ENCODE measurements at regions not wholly inside any gene's neighbourhood (a gene's known extent, or its start where the extent isn't known, plus 50 kb on each side); places are given as distances from the start of the nearest gene placed in this dataset.
A peak's percentile ranks its signal among the peaks of the same experiment; 100 is the strongest.

DNA sequence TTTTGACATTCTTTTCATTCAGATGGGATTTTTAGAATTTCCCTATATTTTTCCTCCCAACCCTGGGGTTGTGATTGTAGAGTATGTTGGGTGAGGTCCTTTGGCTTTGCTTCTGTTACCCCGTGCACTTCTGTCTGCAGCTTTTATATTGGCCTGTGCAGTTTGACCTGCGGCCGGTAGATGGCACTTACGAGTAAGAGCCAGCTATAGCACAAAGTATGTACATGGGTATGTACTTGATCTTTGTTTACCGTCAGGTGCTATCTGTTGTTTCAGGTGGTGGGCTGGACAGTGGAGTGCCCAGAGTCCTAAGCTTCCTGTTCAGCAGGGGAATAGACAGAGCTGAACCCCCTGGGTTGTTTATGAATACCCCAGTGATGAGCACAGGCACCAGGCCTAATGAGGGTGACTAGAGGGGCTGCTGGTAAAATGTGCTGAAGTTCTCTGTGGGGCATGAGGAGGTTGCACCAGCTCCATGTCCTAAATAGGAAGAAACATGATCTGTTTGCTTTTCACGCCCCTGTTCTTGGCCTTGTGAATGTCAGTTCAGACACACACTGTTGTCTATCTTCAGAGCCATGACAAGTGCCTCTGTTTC is 58.9 kb upstream of the THUMPD2 start:
- ATAC-seq, result peak; percentile 93
- Histone ChIP-seq H3K27ac (ENCODE audit: low read depth) (no peak overlapping the region), H3K9me2 (ENCODE audit: insufficient read depth) (no peaks in the 10 kb centered on the region), H3K79me2 (replicated peaks; ENCODE audit: insufficient read depth) (no peaks in the 10 kb centered on the region), H2AFZ (0 out of 2 replicates have a peak overlapping the region, but pooled peaks have one; percentile 2), H3K4me2 (no peak overlapping the region), H3K4me1 (ENCODE audit: insufficient read depth) (no peaks in the 10 kb centered on the region), H3F3A (replicated peaks; ENCODE audit: low read depth) (no peaks in the 10 kb centered on the region), H3K4me3 (no peak overlapping the region), H3K36me3 (ENCODE audit: insufficient read depth) (no peaks in the 10 kb centered on the region), H4K20me1 (replicated peaks; ENCODE audit: insufficient read depth) (no peaks in the 10 kb centered on the region), H3K27me3 (ENCODE audit: insufficient read depth) (no peaks in the 10 kb centered on the region)
- peaks cover 14% of the 10 kb centered on the region for H3K9me3 Mint-ChIP-seq
- H3K36me3 Mint-ChIP-seq (ENCODE audit: low read depth), result peaks cover 10% of the 10 kb centered on the region
- peaks cover 6% of the 10 kb centered on the region; the same call in 2 of the 3 replicates for H3K4me1 Mint-ChIP-seq
- TF ChIP-seq JUNB (IDR thresholded peaks at IDR 0.05; ENCODE audit: unreplicated experiment), result no peak
- TF ChIP-seq, protein P1, sequence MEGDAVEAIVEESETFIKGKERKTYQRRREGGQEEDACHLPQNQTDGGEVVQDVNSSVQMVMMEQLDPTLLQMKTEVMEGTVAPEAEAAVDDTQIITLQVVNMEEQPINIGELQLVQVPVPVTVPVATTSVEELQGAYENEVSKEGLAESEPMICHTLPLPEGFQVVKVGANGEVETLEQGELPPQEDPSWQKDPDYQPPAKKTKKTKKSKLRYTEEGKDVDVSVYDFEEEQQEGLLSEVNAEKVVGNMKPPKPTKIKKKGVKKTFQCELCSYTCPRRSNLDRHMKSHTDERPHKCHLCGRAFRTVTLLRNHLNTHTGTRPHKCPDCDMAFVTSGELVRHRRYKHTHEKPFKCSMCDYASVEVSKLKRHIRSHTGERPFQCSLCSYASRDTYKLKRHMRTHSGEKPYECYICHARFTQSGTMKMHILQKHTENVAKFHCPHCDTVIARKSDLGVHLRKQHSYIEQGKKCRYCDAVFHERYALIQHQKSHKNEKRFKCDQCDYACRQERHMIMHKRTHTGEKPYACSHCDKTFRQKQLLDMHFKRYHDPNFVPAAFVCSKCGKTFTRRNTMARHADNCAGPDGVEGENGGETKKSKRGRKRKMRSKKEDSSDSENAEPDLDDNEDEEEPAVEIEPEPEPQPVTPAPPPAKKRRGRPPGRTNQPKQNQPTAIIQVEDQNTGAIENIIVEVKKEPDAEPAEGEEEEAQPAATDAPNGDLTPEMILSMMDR (conservative IDR thresholded peaks at IDR 0.05; ENCODE audit: low read depth in 2 of 2), result peak; percentile 85 to 88
- H3K27ac Mint-ChIP-seq, result no peak overlapping the region; the same call in 1 of the 2 replicates
- H3K4me3 Mint-ChIP-seq, result no peak overlapping the region
- peak; percentile 58 for DNase-seq (ENCODE audit: low spot score)
- H3K27me3 Mint-ChIP-seq (ENCODE audit: insufficient read depth, low read depth, poor library complexity), result peaks cover 3% of the 10 kb centered on the region

DNA sequence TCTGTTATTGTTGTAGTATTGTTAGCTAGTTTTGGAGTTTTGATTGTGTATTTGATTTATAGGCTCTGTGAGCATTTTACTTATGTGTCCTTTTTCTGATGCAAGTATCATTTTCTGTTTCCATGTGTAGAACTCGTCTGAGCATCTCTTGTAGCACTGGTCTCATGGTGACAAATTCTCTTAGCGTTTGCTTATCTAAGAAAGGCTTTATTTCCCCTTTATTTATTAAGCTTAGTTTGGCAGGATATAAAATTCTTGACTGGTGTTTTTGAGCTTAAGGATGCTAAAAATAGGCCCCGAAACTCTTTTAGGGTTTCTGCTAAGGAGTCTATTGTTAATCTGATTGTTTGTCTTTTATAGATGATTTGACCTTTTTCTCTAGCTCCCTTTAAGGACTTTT is 57.6 kb upstream of the THUMPD2 start:
- Histone ChIP-seq H3K4me1 (ENCODE audit: insufficient read depth) (no peaks in the 10 kb centered on the region), H3K4me2 (no peak overlapping the region), H3K27me3 (ENCODE audit: insufficient read depth) (no peaks in the 10 kb centered on the region), H3K36me3 (ENCODE audit: insufficient read depth) (no peaks in the 10 kb centered on the region), H3F3A (replicated peaks; ENCODE audit: low read depth) (no peaks in the 10 kb centered on the region), H3K4me3 (no peak overlapping the region), H2AFZ (no peak overlapping the region), H4K20me1 (replicated peaks; ENCODE audit: insufficient read depth) (no peaks in the 10 kb centered on the region), H3K9me2 (ENCODE audit: insufficient read depth) (no peaks in the 10 kb centered on the region), H3K79me2 (replicated peaks; ENCODE audit: insufficient read depth) (no peaks in the 10 kb centered on the region), H3K27ac (ENCODE audit: low read depth) (no peak overlapping the region)
- Mint-ChIP-seq H3K4me3 (no peak overlapping the region), H3K36me3 (ENCODE audit: low read depth) (peaks cover 10% of the 10 kb centered on the region), H3K27ac (no peak overlapping the region), H3K27me3 (ENCODE audit: insufficient read depth, low read depth, poor library complexity) (peaks cover 3% of the 10 kb centered on the region), H3K4me1 (peaks cover 6% of the 10 kb centered on the region; the same call in 2 of the 3 replicates), H3K9me3 (peaks cover 14% of the 10 kb centered on the region)
- DNase-seq (ENCODE audit: low spot score) (no peak), ATAC-seq (no peak)
- TF ChIP-seq EZH2phosphoT487 (IDR thresholded peaks at IDR 0.05; ENCODE audit: unreplicated experiment) (no peak), POLR2AphosphoS5 (IDR thresholded peaks at IDR 0.05; ENCODE audit: low read depth) (no peak), ZNF331 (CRISPR knock-in tag; IDR thresholded peaks at IDR 0.05; ENCODE audit: low read depth) (no peak), EZH2 (IDR thresholded peaks at IDR 0.05; ENCODE audit: low read depth, unreplicated experiment) (no peak), STAT1 (IDR thresholded peaks at IDR 0.05; ENCODE audit: unreplicated experiment) (no peak), ZNF114 (CRISPR knock-in tag; IDR thresholded peaks at IDR 0.05) (no peak), NANOG (IDR thresholded peaks at IDR 0.05; ENCODE audit: borderline replicate concordance) (no peak), CREB1 (CRISPR knock-in tag; IDR thresholded peaks at IDR 0.05; ENCODE audit: low read depth) (no peak)
- TF ChIP-seq, protein P2, sequence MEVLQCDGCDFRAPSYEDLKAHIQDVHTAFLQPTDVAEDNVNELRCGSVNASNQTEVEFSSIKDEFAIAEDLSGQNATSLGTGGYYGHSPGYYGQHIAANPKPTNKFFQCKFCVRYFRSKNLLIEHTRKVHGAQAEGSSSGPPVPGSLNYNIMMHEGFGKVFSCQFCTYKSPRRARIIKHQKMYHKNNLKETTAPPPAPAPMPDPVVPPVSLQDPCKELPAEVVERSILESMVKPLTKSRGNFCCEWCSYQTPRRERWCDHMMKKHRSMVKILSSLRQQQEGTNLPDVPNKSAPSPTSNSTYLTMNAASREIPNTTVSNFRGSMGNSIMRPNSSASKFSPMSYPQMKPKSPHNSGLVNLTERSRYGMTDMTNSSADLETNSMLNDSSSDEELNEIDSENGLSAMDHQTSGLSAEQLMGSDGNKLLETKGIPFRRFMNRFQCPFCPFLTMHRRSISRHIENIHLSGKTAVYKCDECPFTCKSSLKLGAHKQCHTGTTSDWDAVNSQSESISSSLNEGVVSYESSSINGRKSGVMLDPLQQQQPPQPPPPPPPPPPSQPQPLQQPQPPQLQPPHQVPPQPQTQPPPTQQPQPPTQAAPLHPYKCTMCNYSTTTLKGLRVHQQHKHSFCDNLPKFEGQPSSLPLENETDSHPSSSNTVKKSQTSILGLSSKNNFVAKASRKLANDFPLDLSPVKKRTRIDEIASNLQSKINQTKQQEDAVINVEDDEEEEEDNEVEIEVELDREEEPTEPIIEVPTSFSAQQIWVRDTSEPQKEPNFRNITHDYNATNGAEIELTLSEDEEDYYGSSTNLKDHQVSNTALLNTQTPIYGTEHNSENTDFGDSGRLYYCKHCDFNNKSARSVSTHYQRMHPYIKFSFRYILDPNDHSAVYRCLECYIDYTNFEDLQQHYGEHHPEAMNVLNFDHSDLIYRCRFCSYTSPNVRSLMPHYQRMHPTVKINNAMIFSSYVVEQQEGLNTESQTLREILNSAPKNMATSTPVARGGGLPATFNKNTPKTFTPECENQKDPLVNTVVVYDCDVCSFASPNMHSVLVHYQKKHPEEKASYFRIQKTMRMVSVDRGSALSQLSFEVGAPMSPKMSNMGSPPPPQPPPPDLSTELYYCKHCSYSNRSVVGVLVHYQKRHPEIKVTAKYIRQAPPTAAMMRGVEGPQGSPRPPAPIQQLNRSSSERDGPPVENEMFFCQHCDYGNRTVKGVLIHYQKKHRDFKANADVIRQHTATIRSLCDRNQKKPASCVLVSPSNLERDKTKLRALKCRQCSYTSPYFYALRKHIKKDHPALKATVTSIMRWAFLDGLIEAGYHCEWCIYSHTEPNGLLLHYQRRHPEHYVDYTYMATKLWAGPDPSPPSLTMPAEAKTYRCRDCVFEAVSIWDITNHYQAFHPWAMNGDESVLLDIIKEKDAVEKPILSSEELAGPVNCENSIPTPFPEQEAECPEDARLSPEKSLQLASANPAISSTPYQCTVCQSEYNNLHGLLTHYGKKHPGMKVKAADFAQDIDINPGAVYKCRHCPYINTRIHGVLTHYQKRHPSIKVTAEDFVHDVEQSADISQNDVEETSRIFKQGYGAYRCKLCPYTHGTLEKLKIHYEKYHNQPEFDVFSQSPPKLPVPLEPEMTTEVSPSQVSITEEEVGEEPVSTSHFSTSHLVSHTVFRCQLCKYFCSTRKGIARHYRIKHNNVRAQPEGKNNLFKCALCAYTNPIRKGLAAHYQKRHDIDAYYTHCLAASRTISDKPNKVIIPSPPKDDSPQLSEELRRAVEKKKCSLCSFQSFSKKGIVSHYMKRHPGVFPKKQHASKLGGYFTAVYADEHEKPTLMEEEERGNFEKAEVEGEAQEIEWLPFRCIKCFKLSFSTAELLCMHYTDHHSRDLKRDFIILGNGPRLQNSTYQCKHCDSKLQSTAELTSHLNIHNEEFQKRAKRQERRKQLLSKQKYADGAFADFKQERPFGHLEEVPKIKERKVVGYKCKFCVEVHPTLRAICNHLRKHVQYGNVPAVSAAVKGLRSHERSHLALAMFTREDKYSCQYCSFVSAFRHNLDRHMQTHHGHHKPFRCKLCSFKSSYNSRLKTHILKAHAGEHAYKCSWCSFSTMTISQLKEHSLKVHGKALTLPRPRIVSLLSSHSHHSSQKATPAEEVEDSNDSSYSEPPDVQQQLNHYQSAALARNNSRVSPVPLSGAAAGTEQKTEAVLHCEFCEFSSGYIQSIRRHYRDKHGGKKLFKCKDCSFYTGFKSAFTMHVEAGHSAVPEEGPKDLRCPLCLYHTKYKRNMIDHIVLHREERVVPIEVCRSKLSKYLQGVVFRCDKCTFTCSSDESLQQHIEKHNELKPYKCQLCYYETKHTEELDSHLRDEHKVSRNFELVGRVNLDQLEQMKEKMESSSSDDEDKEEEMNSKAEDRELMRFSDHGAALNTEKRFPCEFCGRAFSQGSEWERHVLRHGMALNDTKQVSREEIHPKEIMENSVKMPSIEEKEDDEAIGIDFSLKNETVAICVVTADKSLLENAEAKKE (CRISPR knock-in tag; IDR thresholded peaks at IDR 0.05), result no peak
- TF ChIP-seq, protein P3, sequence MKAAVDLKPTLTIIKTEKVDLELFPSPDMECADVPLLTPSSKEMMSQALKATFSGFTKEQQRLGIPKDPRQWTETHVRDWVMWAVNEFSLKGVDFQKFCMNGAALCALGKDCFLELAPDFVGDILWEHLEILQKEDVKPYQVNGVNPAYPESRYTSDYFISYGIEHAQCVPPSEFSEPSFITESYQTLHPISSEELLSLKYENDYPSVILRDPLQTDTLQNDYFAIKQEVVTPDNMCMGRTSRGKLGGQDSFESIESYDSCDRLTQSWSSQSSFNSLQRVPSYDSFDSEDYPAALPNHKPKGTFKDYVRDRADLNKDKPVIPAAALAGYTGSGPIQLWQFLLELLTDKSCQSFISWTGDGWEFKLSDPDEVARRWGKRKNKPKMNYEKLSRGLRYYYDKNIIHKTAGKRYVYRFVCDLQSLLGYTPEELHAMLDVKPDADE (IDR thresholded peaks at IDR 0.05), result no peak

Measured in GM23338 (cell line).